22Rv1 (cell line): ENCODE measurements at regions not wholly inside any gene's neighbourhood (a gene's known extent, or its start where the extent isn't known, plus 50 kb on each side); places are given as distances from the start of the nearest gene placed in this dataset.

Experiments
- CTCF ChIP-seq: fragments of 450-650 bp; IDR thresholded peaks from 2 replicates; pipeline ENCODE4 v1.5.1; 2017; ENCODE audit warnings: mild to moderate bottlenecking
- ZFX ChIP-seq: fragments of 450-650 bp; IDR thresholded peaks from 2 replicates; pipeline ENCODE4 v1.6.1; 2017; ENCODE audit warnings: antibody characterized with exemption, borderline replicate concordance

- TF ChIP-seq CTCF (no peak), ZFX (no peak)
Observed at GRCh38 chr1:110750562-110750961, 75.8 kb upstream of the KCNA3 start.
